NCI-H2029 treated with DMSO at 0.1 percent for 48 hours (cell line): ENCODE measurements at regions not wholly inside any gene's neighbourhood (a gene's known extent, or its start where the extent isn't known, plus 50 kb on each side); places are given as distances from the start of the nearest gene placed in this dataset.

Experiments used
- DNase-seq: peaks from one replicate; lab custom pipeline; 2025; lab: John Stamatoyannopoulos, UW

DNA sequence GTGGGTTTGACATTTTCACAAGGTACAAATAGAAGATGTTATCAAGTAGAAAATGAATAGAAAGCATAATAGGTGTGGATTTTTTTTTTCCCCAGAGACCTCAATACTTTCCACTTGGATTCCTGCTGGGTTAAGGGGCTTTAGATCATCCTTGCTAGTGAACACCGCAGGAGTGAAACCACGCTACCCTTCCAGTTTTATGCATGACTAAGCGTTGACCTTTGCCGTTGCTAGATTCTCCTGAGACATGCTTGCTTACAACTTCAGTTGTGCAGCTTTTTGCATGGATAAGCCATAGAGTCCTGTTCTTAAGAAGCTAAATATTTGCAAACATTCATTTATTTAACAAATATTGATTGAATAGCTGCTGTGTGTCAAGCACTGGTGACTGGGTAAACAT, 299.7 kb upstream of the LMCD1 start:
- DNase-seq = no peak

DNA sequence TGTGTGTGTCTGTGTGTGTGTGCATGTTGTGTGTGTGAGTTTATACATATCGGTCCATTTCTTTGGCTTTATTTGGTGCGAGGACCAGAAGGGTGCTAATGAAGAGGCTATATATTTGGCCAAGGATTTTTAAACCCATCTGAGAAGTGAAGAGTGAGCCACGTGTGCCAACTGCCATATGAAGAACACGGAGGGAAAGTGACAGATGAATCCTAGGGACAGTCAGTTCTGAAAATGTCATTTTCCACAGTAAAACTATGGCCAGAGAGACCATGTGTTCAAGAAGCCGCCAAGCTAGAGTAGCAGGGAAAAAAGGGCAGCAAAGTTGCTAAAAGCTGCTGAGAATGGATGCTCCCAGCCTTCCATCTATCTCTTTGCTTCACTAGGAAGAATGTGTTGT, 297.3 kb upstream of the LMCD1 start:
- DNase-seq = no peak

DNA sequence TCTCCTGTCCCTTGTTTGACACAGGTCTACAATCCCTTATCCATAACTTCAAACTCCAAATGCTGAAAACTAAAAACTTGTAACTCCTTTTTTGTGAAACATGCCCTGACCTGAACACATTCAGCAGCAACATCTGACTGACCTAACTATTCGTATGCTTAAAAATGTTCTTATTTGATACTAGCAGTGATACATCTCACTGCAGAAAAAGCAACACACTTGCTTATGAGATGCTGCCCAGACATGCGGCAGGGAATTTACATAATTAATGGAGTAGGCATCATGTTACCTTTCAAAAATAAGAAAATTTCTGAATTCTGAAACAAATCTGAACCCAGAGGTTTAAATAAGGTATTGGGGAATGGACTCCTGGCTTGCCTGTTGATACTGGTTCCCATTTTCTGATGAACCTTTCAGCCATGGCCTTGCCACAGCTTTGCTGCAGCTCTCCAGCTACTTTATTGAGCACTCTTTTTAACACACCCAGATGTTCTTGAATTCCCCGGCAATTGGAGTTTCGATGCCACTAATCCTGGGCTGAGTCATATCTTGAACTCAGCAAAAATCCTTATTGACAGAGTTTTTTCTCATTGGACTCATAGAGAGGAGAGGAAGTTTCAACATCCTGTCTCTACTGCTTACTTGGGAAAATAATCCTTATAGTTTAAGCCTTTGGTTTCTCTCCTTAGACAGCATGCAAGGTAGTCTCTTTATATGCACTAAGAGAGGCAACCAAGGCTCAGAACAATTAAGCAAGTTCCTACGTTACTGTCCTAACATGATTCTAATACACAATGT, 296.6 kb upstream of the LMCD1 start:
- DNase-seq = no peak

DNA sequence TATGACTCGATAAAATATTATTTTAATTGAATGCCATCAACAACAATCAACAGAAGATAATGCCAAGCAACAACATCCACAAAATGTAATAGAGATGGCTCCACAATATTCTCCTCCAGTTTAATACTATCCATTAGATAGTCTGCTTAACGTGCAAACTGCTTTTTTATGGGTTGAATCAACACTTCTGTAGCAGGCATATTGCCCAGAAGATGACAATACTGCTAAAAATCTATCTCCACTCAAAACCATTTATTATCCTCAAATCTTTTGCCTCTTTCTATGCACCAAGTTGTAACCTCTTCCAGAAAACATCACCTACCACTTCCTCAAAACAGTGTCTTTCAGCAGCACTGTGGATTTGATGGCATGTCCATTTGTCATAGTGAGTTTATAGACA, 295.7 kb upstream of the LMCD1 start:
- DNase-seq = no peak

DNA sequence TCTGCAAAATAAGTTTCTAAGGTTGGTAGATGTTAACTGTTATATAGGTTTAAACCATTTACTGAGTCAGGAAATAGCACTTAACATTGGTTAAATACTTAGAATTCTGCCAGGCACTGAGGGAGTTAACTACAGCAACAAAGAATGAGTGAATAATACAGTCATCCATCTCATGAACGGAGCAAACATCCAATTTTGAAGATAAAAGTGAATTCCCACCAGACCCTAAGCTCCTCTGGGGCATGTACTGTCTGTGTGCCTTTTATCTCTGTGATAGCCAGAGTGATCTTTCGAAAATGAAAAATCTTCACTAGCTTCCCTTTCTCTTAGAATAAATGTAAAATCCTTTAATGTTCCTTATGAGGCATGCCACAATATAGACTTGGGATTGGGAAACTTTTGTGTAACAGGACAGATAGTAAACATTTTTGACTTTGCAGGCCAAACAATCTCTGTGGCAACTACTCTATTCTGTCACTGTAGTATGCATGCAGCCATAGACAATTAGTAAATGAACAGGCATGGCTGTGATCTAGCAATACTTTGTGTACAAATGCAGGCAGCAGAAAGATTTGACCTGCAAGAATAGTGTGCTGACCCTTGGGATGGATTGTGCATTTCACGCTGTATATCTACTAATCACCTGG, 294.5 kb upstream of the LMCD1 start:
- DNase-seq = no peak

DNA sequence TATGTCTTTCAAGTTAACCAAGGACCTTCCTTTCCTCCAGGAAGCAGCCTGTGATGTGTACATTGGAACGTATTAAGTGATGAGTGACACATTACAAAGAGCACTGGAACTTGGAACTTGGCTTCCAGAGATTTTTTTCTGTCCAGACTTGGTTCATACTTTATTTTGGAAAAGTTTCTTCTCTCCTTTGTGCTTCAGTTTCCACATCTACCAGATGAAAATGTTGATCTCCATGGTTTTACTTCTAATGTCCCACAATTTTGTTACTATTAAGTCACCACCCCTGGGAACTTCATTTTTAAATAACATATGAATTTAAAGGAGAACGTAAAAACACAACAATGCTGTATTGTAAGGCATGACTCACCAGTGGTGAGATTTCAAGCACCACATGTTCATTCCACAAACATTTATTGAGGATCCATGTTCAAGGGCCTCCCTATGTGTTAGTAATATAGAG, 290.7 kb upstream of the LMCD1 start:
- DNase-seq = no peak

DNA sequence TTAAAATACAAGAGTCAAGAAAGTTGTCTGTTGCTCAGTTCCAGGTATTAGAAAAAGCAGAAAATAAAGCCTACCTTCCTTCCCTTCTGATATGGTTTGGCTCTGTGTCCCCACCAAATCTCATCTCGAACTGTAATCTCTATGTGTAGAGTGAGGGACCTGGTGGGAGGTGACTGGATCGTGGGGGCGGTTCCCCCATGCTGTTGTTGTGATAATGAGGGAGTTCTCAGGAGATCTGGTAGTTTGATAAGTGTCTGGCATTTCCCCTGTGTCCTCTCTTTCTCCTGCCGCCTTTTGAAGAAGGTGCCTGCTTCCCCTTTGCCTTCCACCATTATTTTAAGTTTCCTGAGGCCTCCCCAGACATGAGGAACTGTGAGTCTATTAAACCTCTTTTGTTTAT, 288.8 kb upstream of the LMCD1 start:
- DNase-seq = no peak

DNA sequence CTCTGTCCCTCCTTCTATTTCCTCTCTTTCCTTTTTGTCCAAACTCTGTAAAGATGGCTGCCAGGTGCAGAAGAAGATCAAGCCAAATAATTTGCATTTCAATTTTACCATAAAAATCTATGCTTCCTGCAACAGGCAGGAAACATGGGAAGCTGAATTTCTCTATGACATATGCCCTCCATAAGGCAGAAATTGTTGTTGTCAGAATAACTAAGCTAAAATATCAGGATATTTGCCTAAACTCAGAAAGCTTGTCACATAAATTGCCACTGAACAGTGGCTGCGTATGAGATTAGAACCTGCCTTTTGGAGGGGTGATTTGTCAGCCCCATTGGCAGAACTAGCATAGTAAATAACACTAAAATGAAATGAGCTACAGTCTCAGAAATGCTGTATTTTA, 288.3 kb upstream of the LMCD1 start:
- no peak for DNase-seq

DNA sequence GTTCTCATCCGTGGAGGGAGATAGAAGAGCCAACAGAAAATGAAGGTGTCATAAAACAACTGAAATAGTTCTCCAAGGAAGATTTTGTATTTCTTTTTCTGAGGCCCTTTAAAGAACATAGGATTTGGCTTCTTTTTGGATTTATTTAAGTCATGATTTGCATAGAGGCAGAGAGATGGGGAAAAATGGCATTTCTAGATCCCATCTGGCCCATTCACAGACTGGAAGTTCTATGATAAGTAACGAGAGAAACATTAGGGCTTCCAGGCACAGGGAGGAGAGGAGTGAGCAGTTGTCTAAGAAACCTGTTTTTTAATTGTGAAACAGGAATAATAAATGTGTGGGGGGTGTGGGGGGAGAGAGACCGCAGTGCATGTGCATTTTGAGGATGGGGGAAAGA, 285.8 kb upstream of the LMCD1 start:
- DNase-seq = no peak

DNA sequence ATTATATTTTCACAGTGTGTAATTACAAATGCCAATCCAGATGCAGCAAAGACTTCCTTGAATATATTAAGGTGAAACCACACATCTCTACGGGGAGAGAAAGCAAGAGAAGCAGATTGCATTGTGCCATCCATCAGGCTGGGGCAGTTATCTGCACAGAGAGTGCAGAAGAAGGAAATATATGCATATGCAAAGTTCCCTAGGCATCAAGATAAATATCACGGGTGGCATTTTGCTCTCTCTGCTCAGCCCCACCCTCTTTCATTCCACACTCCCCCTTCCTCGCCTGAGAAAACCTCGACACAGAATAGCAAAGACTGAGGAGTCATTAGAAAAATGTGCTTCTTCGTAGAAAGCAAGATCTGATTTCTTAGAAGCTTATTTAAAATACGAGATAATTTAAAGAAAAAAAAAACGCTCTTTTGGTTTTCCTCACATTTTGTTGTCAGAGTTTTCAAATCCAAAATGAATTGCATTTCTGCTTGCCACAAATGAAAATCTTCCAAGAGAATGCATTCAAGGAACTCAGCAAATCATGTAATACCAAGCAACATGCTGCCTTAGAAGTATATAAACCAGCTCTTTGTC, 283.2 kb upstream of the LMCD1 start:
- no peak for DNase-seq

DNA sequence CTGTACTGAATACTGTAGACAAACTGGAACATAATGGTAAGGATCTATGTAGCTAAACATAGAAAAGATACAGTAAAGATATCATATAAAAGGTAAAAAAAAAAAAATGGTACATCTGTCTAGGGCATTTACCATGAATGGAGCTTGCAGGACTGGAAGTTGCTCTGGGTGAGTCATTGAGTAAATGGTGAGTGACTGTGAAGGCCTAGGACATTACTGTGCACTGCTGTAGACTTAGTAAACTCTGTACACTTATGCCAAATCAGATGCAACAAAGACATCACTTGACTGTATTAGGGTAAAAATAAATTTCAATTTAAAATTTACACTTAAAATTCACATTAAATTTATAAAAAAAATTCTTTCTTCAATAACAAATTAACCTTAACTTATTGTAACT, 281.3 kb upstream of the LMCD1 start:
- DNase-seq = no peak

DNA sequence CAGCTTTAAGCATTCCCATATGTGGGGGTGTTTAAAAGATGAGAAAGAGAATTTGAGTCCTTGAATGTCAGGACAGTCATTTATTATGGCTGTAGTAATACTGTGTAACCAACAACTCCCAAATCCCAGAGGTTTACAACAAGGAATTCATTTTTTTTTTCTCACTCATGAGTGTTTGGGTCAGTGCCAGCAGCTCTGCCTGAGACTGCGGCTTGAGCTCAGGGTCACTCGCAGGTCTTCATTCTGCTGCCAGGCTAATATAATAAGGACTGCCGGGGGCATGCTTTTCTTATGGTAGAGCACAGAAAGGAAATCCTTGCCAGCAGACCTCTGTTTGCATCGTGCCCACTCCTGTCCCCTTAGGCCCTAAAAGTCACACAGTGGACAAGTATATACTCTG, 277.9 kb upstream of the LMCD1 start:
- DNase-seq = no peak

DNA sequence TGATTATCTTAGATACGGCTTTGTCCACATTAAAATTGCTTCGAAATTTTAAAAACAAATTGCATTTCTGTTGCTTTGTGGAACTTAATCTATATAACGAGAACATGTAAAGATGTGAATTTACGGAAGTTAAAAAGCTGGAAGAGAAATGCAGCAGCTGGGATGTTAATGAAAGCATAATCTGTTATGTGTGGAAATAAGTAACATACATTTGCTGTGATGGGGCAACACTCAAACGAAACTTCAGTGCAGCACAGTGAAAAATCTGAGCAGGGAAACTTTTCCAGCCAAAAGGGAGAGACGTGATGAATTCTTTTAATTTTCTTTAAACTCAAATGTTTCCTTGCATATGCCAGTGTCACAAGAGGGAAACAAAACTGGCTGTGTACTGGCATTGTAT, 276.7 kb upstream of the LMCD1 start:
- DNase-seq = no peak

DNA sequence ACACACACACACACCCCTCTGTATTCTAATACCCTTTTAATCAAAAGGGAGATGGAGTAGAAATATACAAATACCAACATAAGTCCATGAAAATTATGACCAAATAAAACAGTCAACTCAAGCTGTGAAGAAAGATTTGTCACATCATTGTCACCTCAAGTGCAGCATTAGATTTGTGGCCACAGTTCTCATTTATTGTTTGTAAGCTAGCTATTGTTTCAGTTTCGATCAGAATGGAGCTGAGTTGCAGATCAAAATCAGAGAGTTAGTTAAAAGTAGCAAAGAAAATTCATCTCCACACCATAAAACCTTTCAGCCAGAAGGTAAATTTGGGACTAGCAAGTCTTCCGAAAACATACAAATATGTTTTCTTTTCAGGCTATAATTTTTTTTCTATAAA, 267.7 kb upstream of the LMCD1 start:
- DNase-seq = no peak

DNA sequence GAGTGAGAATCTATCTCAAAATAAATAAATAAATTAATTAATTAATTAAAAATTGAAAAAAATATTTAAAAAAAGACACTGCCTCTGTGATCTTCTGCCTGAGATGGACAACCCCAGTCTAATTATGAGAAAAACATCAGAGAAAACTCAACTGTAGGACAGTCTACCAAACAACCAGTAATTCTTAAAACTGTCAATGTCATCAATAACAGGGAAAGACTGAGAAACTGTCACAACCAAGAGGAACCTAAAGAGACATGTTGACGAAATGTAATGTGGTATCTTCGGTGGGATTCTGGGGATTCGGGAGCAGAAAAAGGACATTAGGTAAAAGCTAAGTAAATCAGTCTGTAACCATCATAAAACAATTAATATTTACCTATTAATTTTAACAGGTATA, 265.4 kb upstream of the LMCD1 start:
- no peak for DNase-seq

DNA sequence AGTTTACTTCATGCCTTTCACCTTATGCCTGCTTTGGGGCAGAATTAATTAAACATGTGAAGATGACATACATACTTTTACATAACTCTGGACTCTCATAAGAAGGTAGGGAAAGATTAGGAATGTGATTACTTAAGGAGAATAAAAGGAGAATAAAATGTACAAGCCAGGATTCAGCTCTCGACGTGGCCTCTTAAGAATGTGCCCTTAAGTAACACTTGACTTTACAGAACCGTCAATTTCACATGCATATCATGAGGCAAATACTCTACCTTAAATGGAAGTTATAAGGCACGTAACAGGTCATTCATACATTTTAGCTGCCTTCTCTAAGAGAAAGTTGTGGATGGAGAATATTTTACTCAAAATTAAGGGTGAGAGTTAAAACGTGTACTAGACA, 263.7 kb upstream of the LMCD1 start:
- no peak for DNase-seq

DNA sequence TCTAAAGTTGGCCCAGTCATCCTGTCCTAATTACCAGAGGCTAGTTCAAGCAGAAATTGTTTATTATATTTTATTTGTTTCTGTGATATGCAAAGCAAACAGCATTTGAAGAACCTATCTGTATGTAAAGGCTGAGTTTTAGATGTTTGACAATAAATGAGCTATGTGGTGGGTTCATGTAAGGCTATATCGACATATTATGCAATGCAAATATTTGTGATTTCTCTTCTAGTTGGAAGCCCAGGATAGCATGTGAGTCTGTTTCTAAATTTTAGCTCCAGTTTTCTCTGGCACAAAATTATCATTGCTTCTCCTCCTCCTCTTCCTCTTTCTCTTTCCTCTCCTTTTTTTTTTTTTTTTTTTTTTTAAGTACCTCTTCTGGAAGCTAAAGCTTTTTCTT, 263.2 kb upstream of the LMCD1 start:
- no peak for DNase-seq

DNA sequence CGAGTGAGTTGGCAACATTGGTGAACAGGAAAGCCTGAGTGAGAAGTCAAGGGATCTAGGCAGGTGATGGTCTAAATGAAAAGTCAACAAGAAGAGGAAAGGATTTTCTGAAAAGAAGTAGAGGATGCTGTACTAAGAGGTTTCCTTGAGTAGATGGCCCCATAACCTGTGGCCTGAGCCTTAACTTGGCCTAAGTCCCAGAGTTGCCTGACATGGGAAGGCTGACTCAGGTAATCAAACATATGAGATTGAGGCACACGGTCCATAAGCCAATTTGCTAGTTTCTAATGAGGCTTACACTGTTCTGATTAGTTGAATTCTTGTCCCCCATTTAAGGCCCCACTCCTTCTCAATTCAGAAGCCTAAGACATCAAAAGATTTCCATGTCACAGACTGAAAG, 262.5 kb upstream of the LMCD1 start:
- DNase-seq = no peak

DNA sequence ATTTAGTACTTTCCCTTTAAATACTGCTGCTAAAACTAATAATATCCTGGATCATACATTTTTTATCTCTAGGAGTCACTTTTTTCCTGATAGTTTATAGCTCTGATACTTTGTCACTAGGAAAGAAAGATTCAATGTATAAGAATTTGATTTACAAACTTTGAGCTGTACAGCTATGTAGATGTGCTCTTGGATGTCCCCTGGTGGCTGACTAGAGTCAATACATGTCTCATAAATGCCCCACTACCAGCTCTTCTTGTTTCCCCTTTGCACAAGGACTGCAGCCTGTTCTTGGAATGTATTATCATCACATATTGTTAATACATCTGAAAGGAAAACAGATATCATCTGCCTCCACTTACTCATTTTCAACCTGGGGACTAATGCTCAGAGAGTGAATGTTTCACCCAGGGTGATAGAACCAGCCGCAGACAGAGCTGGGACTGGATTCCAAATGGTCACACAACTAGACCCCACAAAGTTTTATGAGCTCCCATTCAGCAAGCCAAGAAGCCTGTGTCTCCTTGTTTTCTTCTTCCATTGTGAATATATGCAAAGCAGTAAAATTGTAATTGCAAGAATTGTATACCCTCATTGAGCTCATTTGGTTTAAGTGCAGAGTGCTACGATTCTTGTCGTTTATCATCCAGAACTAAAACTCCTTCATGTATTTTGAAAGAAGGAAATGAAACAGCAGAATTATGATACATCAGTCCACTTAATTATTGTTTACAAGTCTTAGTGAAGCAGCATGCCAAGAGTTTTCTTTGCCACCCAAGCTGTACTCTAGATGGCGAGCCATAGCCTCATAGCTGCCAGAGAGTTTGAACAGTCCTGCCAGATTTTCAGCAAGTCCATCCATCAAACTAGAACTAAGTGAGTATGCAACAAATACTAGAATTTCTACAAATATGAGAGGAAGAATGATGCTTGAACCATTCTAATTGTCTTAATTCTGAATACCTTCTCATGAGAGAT, 261.6 kb upstream of the LMCD1 start:
- DNase-seq = peak; percentile 54

DNA sequence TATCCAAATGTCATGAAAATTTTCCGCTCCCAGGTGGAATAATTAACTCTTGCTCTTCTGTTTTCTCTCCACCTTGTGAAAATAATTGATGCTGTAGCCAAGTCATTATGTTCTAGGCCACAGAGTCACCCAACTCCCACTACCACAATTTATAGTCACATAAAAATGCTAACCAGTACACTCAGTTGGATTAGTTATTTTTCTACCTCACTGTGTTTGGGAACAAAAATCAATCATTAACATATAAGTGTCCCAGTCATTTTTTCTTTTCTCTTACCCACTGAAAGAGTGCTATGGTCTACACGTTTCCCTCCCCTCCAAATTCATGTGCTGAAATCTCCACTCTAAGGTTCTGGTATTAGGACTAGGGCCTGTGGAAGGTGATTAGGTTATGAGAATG, 255.6 kb upstream of the LMCD1 start:
- DNase-seq = no peak

DNA sequence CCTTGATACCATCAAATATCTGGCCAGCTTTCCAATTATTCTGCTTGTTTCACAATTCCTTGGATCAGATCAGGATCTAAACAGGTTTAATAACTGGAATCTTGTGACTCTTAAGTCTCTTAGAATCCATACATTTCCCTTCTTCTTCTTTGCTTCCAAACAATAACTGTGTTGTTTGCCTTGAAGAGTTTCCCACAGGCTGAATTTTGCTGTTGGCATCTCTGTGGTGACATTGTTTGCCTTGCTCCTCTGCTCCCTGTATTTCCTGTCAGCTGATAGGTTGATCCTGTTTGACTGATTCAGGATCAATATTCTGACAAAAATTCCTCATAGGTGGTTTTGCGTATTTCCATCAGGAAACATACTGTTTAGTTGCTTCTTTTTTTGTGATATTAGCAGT, 248.4 kb upstream of the LMCD1 start:
- no peak for DNase-seq

DNA sequence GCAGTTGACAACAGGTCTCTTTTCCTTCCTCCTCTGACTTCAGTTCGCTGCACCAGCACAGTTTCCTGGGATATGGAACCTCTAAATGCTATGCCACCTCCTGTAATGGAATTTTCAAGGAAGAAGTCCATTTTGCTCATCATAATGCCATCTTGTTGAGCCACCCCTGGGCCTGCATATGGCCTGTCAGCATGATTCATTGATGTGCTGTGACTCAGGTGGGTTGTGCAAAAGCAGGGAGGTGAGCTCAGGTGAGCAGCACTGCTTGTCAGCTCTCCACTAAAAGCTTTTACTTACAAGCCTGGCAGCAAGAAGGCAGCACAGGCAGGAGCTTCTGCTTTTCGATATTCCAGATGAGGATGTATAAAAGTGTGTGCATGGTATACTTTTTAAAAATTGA, 247.1 kb upstream of the LMCD1 start:
- DNase-seq = no peak
